ENCODE measurements at regions not wholly inside any gene's neighbourhood (a gene's known extent, or its start where the extent isn't known, plus 50 kb on each side); places are given as distances from the start of the nearest gene placed in this dataset.

- no peak for DNase-seq
Measured at GRCh38 chr1:229194096-229194495, 76.8 kb upstream of the RAB4A start.

- no peak for DNase-seq
Measured at GRCh38 chr1:229195246-229195645, 75.7 kb upstream of the RAB4A start.

- peak; percentile 64 for DNase-seq
Measured at GRCh38 chr1:229196404-229197264, 74.3 kb upstream of the RAB4A start.

GRCh38 chr1:229197265-229197585 is 73.7 kb upstream of the RAB4A start:
- peak; percentile 8 for DNase-seq

GRCh38 chr1:229199261-229200243 is 71.4 kb upstream of the RAB4A start:
- no peak for DNase-seq

- DNase-seq = peak; percentile 62
Measured at GRCh38 chr1:229203030-229203751, 67.7 kb upstream of the RAB4A start.

GRCh38 chr1:229203991-229204632 is 66.8 kb upstream of the RAB4A start:
- no peak for DNase-seq

- peak; percentile 64 for DNase-seq
Measured at GRCh38 chr1:229204921-229205777, 65.8 kb upstream of the RAB4A start.

GRCh38 chr1:229205854-229206253 is 65.1 kb upstream of the RAB4A start:
- no peak for DNase-seq

- no peak for DNase-seq
Measured at GRCh38 chr1:229207916-229208315, 63.0 kb upstream of the RAB4A start.

GRCh38 chr1:229208481-229208880 is 62.4 kb upstream of the RAB4A start:
- no peak for DNase-seq

GRCh38 chr1:229209386-229209785 is 61.5 kb upstream of the RAB4A start:
- no peak for DNase-seq

- peak; percentile 19 for DNase-seq
Measured at GRCh38 chr1:229209816-229210215, 61.1 kb upstream of the RAB4A start.

GRCh38 chr1:229210844-229211243 is 60.1 kb upstream of the RAB4A start:
- DNase-seq = no peak

GRCh38 chr1:229213797-229214196 is 57.1 kb upstream of the RAB4A start:
- DNase-seq = no peak

GRCh38 chr1:229217716-229218115 is 53.2 kb upstream of the RAB4A start:
- peak; percentile 26 for DNase-seq

GRCh38 chr1:229218612-229219025 is 52.3 kb upstream of the RAB4A start:
- DNase-seq = no peak

- DNase-seq = no peak
Measured at GRCh38 chr1:229220163-229220846, 50.6 kb upstream of the RAB4A start.

- peak; percentile 15 for DNase-seq
Measured at GRCh38 chr1:229221106-229222019, 49.5 kb upstream of the RAB4A start.
